Activated B cell treated with CpG ODN at 0.5 μM for 24 hours (primary cell): ENCODE measurements at regions not wholly inside any gene's neighbourhood (a gene's known extent, or its start where the extent isn't known, plus 50 kb on each side); places are given as distances from the start of the nearest gene placed in this dataset.

ENCODE experiments used
- ATAC-seq: fragments of 200-7000 bp; cut with Tn5 transposase; one replicate; pipeline ENCODE4 v1.10.0; 2021; ENCODE audit warnings: low read depth, mild to moderate bottlenecking, moderate library complexity
- CTCF ChIA-PET: fragments of 350-600 bp; sonication (Branson Sonifier 250); formaldehyde crosslinking; loops from one replicate; lab custom pipeline; 2021; ENCODE audit warnings: antibody characterized with exemption; lab: Charles Lee
- POLR2A ChIA-PET: fragments of 350-600 bp; sonication (Branson Sonifier 250); formaldehyde crosslinking; loops from one replicate; lab custom pipeline; 2021; ENCODE audit warnings: antibody characterized with exemption; lab: Charles Lee
- DNase-seq: peaks from one replicate; pipeline ENCODE4 v3.0.0; 2022
- H3K27ac Mint-ChIP-seq: one replicate; pipeline ENCODE4 v1.8.0; 2020; ENCODE audit warnings: mixed read lengths
- H3K27me3 Mint-ChIP-seq: one replicate; pipeline ENCODE4 v1.8.0; 2021; ENCODE audit warnings: mixed read lengths
- H3K36me3 Mint-ChIP-seq: one replicate; pipeline ENCODE4 v1.8.0; 2021; ENCODE audit warnings: low read depth, mixed read lengths
- H3K4me1 Mint-ChIP-seq: one replicate; pipeline ENCODE4 v1.8.0; 2021; ENCODE audit warnings: mixed read lengths
- H3K4me3 Mint-ChIP-seq: one replicate; pipeline ENCODE4 v1.8.0; 2020; ENCODE audit warnings: mild to moderate bottlenecking, mixed read lengths
- H3K9me3 Mint-ChIP-seq: one replicate; pipeline ENCODE4 v1.8.0; 2020; ENCODE audit warnings: mixed read lengths
- CTCF ChIP-seq: fragments of 200-600 bp; IDR thresholded peaks from one replicate; pipeline ENCODE4 v1.8.0; 2022; ENCODE audit warnings: antibody characterized with exemption, mild to moderate bottlenecking
- intact Hi-C: fragments of 100-400 bp; cut with micrococcal nuclease; formaldehyde crosslinking; loops from one replicate; pipeline ENCODE4 v1.15.1; 2024

- CTCF ChIA-PET = no interaction called here
- Mint-ChIP-seq H3K27me3 (no peaks in the 10 kb centered on the region), H3K4me1 (no peaks in the 10 kb centered on the region), H3K36me3 (no peaks in the 10 kb centered on the region), H3K9me3 (no peaks in the 10 kb centered on the region), H3K27ac (no peak overlapping the region), H3K4me3 (no peak overlapping the region)
- intact Hi-C loops = no loop called here
- POLR2A ChIA-PET = no interaction called here
- TF ChIP-seq CTCF = no peak
- ATAC-seq (no peak), DNase-seq (no peak)
These were observed 199.5 kb upstream of the MEIS1 start for GRCh38 chr2:66235428-66235827.

- Mint-ChIP-seq H3K4me1 (no peaks in the 10 kb centered on the region), H3K27ac (no peak overlapping the region), H3K4me3 (no peak overlapping the region), H3K9me3 (no peaks in the 10 kb centered on the region), H3K36me3 (no peaks in the 10 kb centered on the region), H3K27me3 (peaks cover 1% of the 10 kb centered on the region)
- TF ChIP-seq CTCF = no peak
- POLR2A ChIA-PET = no interaction called here
- no peak for DNase-seq
- intact Hi-C loops = no loop called here
- CTCF ChIA-PET = no interaction called here
- ATAC-seq = no peak
These were observed 200.9 kb upstream of the MEIS1 start for GRCh38 chr2:66233981-66234380.

GRCh38 chr2:66228128-66228547 is 206.8 kb upstream of the MEIS1 start:
- H3K4me3 Mint-ChIP-seq = no peak overlapping the region
- intact Hi-C loops = no loop called here
- no peaks in the 10 kb centered on the region for H3K4me1 Mint-ChIP-seq
- no peak for DNase-seq
- H3K9me3 Mint-ChIP-seq = no peaks in the 10 kb centered on the region
- TF ChIP-seq CTCF = no peak
- H3K27me3 Mint-ChIP-seq = peaks cover 1% of the 10 kb centered on the region
- no peak overlapping the region for H3K27ac Mint-ChIP-seq
- ChIA-PET CTCF (no interaction called here), POLR2A (no interaction called here)
- H3K36me3 Mint-ChIP-seq = no peaks in the 10 kb centered on the region
- ATAC-seq = no peak

GRCh38 chr2:66217039-66217585 is 217.8 kb upstream of the MEIS1 start:
- POLR2A ChIA-PET = no interaction called here
- no peak overlapping the region for H3K27ac Mint-ChIP-seq
- no peaks in the 10 kb centered on the region for H3K36me3 Mint-ChIP-seq
- CTCF ChIA-PET = no interaction called here
- H3K9me3 Mint-ChIP-seq = no peaks in the 10 kb centered on the region
- no peak for DNase-seq
- intact Hi-C loops = no loop called here
- peaks cover 4% of the 10 kb centered on the region for H3K27me3 Mint-ChIP-seq
- ATAC-seq = no peak
- no peak overlapping the region for H3K4me3 Mint-ChIP-seq
- no peak for TF ChIP-seq CTCF
- no peaks in the 10 kb centered on the region for H3K4me1 Mint-ChIP-seq

- POLR2A ChIA-PET = no interaction called here
- intact Hi-C loops = no loop called here
- H3K4me1 Mint-ChIP-seq = no peaks in the 10 kb centered on the region
- ATAC-seq (no peak), DNase-seq (no peak)
- CTCF ChIA-PET = no interaction called here
- no peaks in the 10 kb centered on the region for H3K27me3 Mint-ChIP-seq
- no peak overlapping the region for H3K27ac Mint-ChIP-seq
- H3K36me3 Mint-ChIP-seq = no peaks in the 10 kb centered on the region
- TF ChIP-seq CTCF = no peak
- H3K9me3 Mint-ChIP-seq = peaks cover 2% of the 10 kb centered on the region
- H3K4me3 Mint-ChIP-seq = no peak overlapping the region
These were observed 222.2 kb upstream of the MEIS1 start for GRCh38 chr2:66212749-66213148.
